ENCODE measurements at regions not wholly inside any gene's neighbourhood (a gene's known extent, or its start where the extent isn't known, plus 50 kb on each side); places are given as distances from the start of the nearest gene placed in this dataset.
"Not testable (repeated sequence)": the region's sequence is repeated elsewhere in the genome, so short reads cannot be mapped to it uniquely, and the experiment has no call there.

GRCh38 chr6:21861942-21862341 is 268.4 kb downstream of the SOX4 start:
- no peak for DNase-seq
- intact Hi-C loops (cut with DNase I): no loop called here

GRCh38 chr6:21864206-21864605 is 270.7 kb downstream of the SOX4 start:
- no peak for DNase-seq
- intact Hi-C loops (cut with DNase I): no loop called here

- intact Hi-C loops (cut with DNase I): no loop called here
- no peak for DNase-seq
Observed at GRCh38 chr6:21868226-21868625, 274.7 kb downstream of the SOX4 start.

DNA sequence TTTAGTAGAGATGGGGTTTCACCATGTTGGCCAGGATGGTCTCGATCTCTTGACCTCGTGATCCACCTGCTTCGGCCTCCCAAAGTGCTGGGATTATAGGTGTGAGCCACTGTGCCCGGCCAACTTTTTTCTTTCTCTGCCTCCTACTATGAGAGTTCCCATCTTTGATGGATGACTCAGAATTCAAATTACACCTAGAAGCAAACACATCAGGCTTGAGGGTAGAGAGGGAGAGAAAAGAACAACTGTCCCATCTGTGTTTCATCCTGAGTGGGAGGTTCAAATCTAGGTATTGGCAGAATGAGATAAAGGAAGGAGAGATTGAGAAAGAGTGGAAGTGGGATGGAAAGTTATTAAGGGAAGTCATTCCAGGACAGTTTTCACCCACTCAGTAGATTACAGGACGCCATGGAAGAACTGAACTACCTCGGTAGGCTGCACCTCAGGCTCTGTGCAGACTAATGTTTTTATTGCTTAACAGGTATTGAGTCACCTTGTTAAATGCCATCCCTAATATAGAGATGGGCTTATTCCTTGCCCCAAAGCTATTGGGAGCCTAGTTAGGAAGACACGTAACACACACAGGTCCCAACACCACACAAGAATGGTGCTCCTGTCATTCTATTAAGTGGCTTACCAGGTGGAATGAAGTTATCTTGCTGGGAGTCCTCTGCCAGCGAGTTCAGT is 275.7 kb downstream of the SOX4 start:
- intact Hi-C loops (cut with DNase I): no loop called here
- no peak for DNase-seq

GRCh38 chr6:21870076-21870730 is 276.7 kb downstream of the SOX4 start:
- DNase-seq: no peak
- intact Hi-C loops (cut with DNase I): no loop called here

GRCh38 chr6:21871831-21872230 is 278.3 kb downstream of the SOX4 start:
- DNase-seq: no peak
- intact Hi-C loops (cut with DNase I): no loop called here

DNA sequence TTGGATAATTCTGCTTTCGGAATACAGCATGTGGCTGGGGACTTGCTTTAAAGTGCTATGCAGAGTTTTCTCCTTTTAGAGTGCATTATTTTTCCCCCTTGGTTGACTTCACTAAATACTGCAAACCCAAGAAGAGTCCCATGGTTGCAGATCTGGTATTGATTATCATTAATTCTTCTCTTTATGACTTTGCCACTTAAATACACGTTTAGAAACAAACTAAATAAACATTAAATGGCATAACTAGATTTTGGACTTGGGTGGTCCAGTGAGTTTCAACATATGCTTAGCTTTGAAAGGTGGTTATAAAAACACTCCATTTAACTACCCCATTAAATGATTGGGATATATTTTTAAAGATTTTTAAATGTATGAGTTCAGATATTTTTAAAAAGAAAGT is 279.2 kb downstream of the SOX4 start:
- intact Hi-C loops (cut with DNase I): no loop called here
- no peak for DNase-seq

DNA sequence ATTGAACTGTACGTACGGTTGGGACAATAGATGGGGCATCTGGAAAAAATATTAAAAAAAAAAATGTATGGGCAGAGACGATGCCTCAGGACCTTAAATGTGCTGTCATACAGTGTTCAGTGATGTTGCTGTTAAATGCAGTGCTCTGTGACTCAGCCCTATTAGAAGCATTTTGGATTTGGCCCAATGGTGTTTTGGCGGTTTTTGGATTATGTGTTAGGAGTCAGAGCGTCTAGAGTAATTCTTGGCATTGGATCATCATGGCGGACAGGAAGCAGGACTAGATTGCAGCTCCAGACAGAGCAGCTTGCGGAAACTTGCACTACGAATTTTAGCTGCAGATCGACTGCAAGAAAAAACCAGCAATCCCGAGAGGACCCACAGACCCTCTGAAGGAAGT is 280.0 kb downstream of the SOX4 start:
- DNase-seq: no peak
- intact Hi-C loops (cut with DNase I): no loop called here

GRCh38 chr6:21874372-21874771 is 280.8 kb downstream of the SOX4 start:
- no peak for DNase-seq
- intact Hi-C loops (cut with DNase I): no loop called here

- intact Hi-C loops (cut with DNase I); DNase-seq: not testable (repeated sequence)
Observed at GRCh38 chr6:21877037-21877436, 283.5 kb downstream of the SOX4 start.

DNA sequence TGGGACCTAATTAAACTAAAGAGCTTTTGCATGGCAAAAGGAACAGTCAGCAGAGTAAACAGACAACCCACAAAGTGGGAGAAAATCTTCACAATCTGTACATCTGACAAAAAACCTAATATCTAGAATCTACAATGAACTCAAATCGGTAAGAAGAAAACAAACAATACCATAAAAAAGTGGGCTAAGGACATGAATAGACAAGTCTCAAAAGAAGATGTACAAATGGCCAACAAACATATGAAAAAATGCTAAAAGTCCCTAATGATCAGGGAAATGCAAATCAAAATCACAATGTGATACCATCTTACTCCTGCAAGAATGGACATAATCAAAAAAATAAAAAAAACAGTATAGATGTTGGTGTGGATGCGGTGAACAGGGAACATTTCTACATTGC is 286.7 kb downstream of the SOX4 start:
- intact Hi-C loops (cut with DNase I); DNase-seq: not testable (repeated sequence)

DNA sequence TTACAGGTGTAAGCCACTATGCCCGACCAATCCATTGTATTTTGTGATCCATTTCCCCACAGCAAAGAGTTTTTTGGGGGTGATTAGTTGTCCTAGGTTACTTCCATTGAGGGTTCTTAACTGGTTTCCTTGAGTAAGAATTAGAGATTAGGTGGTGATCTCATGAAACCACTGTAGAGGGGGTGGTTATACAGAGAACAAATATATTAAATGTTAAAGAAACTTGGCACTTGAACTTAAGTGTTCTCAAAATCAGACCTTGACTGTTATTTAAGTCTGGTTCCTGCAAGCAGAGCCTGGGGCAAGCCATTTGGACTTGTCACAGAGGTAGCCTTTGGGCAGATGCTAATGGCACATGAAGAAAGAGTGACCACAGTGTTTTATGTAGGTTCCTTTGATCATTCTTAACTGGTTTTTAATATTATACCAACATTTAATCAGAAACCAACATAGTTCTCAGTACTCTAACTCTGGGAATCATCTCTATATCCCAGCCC is 288.5 kb downstream of the SOX4 start:
- intact Hi-C loops (cut with DNase I): no loop called here
- no peak for DNase-seq

- DNase-seq: no peak
- intact Hi-C loops (cut with DNase I): no loop called here
Observed at GRCh38 chr6:21883595-21884328, 290.2 kb downstream of the SOX4 start.

DNA sequence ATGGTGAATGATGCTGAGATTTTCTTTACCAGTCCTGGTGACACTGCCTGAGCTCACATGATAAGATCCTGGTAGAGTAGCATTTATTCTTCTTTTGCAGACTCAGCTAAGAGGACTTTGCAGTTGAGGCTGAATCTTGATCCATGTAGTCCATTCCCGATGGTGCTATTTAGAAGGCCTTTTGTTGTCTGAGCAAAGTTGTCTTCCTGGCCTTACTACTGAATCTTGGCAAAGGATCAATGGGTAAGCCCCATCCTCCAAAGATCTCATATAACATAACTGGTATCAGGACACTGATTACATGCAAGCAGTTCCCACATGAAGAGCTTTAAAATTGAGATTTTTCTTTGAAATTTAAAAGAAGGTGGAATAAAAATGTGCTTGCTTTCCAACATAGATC is 291.6 kb downstream of the SOX4 start:
- intact Hi-C loops (cut with DNase I): no loop called here
- no peak for DNase-seq

- intact Hi-C loops (cut with DNase I): no loop called here
- DNase-seq: peak; percentile 24 to 83 (median 64)
Observed at GRCh38 chr6:21885532-21886114, 292.1 kb downstream of the SOX4 start.

DNA sequence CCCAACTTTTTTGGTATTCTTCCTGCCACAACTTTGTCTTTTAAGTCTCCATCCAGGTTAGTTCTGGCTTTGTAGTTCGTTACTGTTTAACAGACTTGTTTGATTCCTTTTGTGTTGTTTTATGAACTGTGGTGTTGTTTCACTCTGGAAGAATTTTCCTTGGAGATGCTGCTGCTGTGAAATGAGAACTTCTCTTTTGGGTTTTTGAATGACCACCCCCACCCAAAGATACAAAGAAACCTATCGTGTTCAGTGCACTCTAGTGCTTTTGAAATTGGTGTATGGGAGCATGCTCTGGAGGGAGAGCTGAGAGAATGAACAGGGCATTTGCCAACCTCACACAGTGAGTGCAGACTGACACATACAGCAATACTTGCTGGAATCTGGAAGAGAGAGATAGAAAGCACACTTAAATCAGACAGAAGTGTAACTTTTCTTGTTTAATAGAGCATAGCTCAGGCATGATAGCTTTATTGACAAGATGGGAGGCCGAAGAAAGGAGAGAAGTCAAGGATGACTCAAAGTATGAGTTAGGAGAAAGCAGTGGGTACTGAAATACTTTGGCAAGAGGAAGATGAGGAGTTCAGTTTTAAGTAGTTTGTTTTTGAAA is 293.1 kb downstream of the SOX4 start:
- intact Hi-C loops (cut with DNase I): no loop called here
- no peak for DNase-seq

GRCh38 chr6:21887231-21888185 is 294.0 kb downstream of the SOX4 start:
- peak in 1 of 42 donors; percentile 2 for DNase-seq

GRCh38 chr6:21891080-21891479 is 297.5 kb downstream of the SOX4 start:
- no peak for DNase-seq
- intact Hi-C loops (cut with DNase I): no loop called here

More at GRCh38 chr6:21887231-21888185, 294.0 kb downstream of the SOX4 start:
- intact Hi-C loops (cut with DNase I): no loop called here

Data from head of caudate nucleus (tissue), 42 donors.